ENCODE measurements at regions not wholly inside any gene's neighbourhood (a gene's known extent, or its start where the extent isn't known, plus 50 kb on each side); places are given as distances from the start of the nearest gene placed in this dataset.

DNA sequence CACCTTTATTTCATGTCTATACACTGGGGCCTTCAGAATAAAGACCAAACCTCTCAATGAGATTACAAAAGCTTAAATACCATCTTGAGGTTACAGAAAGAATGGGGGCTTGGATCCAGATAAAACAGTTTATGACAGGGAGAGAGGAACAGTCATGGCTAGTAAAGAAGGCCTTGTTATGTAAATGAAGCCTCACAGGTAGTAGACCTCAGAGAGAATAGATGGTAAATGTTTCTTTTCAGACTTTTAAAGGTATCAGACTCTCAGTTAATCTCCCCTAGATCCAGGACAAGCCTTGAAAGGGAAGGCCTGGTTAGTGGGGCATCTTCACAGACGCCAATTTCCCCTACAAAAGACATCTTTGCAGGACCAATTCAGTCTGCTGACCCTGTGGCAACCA, 1325.6 kb downstream of the HACE1 start:
- no peak for TF ChIP-seq CHD4 (IDR thresholded peaks at IDR 0.05)
- no peak for TF ChIP-seq TCF12 (IDR thresholded peaks at IDR 0.05; ENCODE audit: low read depth, low read length)
- TF ChIP-seq TAF1 (IDR thresholded peaks at IDR 0.05; ENCODE audit: borderline replicate concordance, low read depth, low read length) = no peak
- no peak for TF ChIP-seq CREB1 (IDR thresholded peaks at IDR 0.05; ENCODE audit: low read depth)
- TF ChIP-seq CTCF (IDR thresholded peaks at IDR 0.05 in 2 of 3, conservative IDR thresholded peaks at IDR 0.05 in 1 of 3; ENCODE audit: control insufficient read depth in 2 of 3, extremely low read depth in 1 of 3, insufficient read depth in 1 of 3, low read depth in 3 of 3, low read length in 3 of 3) = no peak
- TF ChIP-seq, protein P1, sequence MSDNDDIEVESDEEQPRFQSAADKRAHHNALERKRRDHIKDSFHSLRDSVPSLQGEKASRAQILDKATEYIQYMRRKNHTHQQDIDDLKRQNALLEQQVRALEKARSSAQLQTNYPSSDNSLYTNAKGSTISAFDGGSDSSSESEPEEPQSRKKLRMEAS (IDR thresholded peaks at IDR 0.05; ENCODE audit: low read depth, low read length) = no peak
- TF ChIP-seq RAD21 (IDR thresholded peaks at IDR 0.05; ENCODE audit: insufficient read depth, low read depth, low read length) = no peak
- no peak for TF ChIP-seq BHLHE40 (IDR thresholded peaks at IDR 0.05; ENCODE audit: borderline replicate concordance in 1 of 2, low read depth in 2 of 2, low read length in 1 of 2)
- TF ChIP-seq ESRRA (IDR thresholded peaks at IDR 0.05; ENCODE audit: low read length) = no peak
- no peak for TF ChIP-seq EZH2 (IDR thresholded peaks at IDR 0.05; ENCODE audit: borderline replicate concordance, control insufficient read depth, low read depth, low read length)
